ENCODE measurements at regions not wholly inside any gene's neighbourhood (a gene's known extent, or its start where the extent isn't known, plus 50 kb on each side); places are given as distances from the start of the nearest gene placed in this dataset.

- ATAC-seq (ENCODE audit: insufficient read depth, low read depth) (peak; percentile 91), DNase-seq (peak; percentile 69)
- no peaks in the 10 kb centered on the region for H3K27me3 ChIP-seq (ENCODE audit: insufficient read depth, low read length, poor library complexity)
- H3K4me2 ChIP-seq (ENCODE audit: insufficient read depth, low read length), result no peak overlapping the region
- H3K4me1 ChIP-seq (ENCODE audit: insufficient read depth, low read length), result peaks cover 20% of the 10 kb centered on the region
- H4K20me1 ChIP-seq (ENCODE audit: insufficient read depth, low read length), result peaks cover 11% of the 10 kb centered on the region
- no peaks in the 10 kb centered on the region for H3K79me2 ChIP-seq (ENCODE audit: insufficient read depth, low read length)
- no peak overlapping the region for H3K9ac ChIP-seq (ENCODE audit: low read depth, low read length)
- H3K36me3 ChIP-seq (ENCODE audit: insufficient read depth, low read length), result no peaks in the 10 kb centered on the region
- no peak overlapping the region for H3K27ac ChIP-seq (ENCODE audit: low read length)
- H2AFZ ChIP-seq (ENCODE audit: low read depth, low read length), result no peak overlapping the region
- no peak for TF ChIP-seq EZH2 (IDR thresholded peaks at IDR 0.05; ENCODE audit: borderline replicate concordance, low read depth, low read length, severe bottlenecking)
- TF ChIP-seq CTCF (IDR thresholded peaks at IDR 0.05; ENCODE audit: borderline replicate concordance, extremely low read depth, low read length, poor library complexity, severe bottlenecking), result no peak
- H3K9me3 ChIP-seq (ENCODE audit: insufficient read depth, low read length, severe bottlenecking), result no peaks in the 10 kb centered on the region
- no peak overlapping the region for H3K4me3 ChIP-seq (ENCODE audit: low read depth in 1 of 2, low read length in 2 of 2)
Measured at GRCh38 chr11:70590356-70590991, 192.1 kb downstream of the CTTN start.

- H3K9ac ChIP-seq (ENCODE audit: low read depth, low read length), result no peak overlapping the region
- H3K4me3 ChIP-seq (ENCODE audit: low read depth in 1 of 2, low read length in 2 of 2), result no peak overlapping the region
- H3K36me3 ChIP-seq (ENCODE audit: insufficient read depth, low read length), result no peaks in the 10 kb centered on the region
- TF ChIP-seq CTCF (IDR thresholded peaks at IDR 0.05; ENCODE audit: borderline replicate concordance, extremely low read depth, low read length, poor library complexity, severe bottlenecking), result no peak
- no peak for TF ChIP-seq EZH2 (IDR thresholded peaks at IDR 0.05; ENCODE audit: borderline replicate concordance, low read depth, low read length, severe bottlenecking)
- no peak overlapping the region for H2AFZ ChIP-seq (ENCODE audit: low read depth, low read length)
- H3K79me2 ChIP-seq (ENCODE audit: insufficient read depth, low read length), result no peaks in the 10 kb centered on the region
- DNase-seq (no peak), ATAC-seq (ENCODE audit: insufficient read depth, low read depth) (no peak)
- H3K4me2 ChIP-seq (ENCODE audit: insufficient read depth, low read length), result no peak overlapping the region
- H3K27ac ChIP-seq (ENCODE audit: low read length), result no peak overlapping the region
- H3K27me3 ChIP-seq (ENCODE audit: insufficient read depth, low read length, poor library complexity), result peaks cover under 1% of the 10 kb centered on the region
- peaks cover 20% of the 10 kb centered on the region for H3K4me1 ChIP-seq (ENCODE audit: insufficient read depth, low read length)
- peaks cover 11% of the 10 kb centered on the region for H4K20me1 ChIP-seq (ENCODE audit: insufficient read depth, low read length)
- H3K9me3 ChIP-seq (ENCODE audit: insufficient read depth, low read length, severe bottlenecking), result no peaks in the 10 kb centered on the region
Measured at GRCh38 chr11:70592641-70593165, 194.4 kb downstream of the CTTN start.

GRCh38 chr11:70593446-70593983 lies 195.2 kb downstream of the CTTN start:
- Histone ChIP-seq H3K4me1 (ENCODE audit: insufficient read depth, low read length) (peaks cover 20% of the 10 kb centered on the region), H3K4me3 (ENCODE audit: low read depth in 1 of 2, low read length in 2 of 2) (no peak overlapping the region), H3K9me3 (ENCODE audit: insufficient read depth, low read length, severe bottlenecking) (no peaks in the 10 kb centered on the region), H3K36me3 (ENCODE audit: insufficient read depth, low read length) (no peaks in the 10 kb centered on the region), H4K20me1 (ENCODE audit: insufficient read depth, low read length) (peaks cover 11% of the 10 kb centered on the region), H2AFZ (ENCODE audit: low read depth, low read length) (no peak overlapping the region), H3K27ac (ENCODE audit: low read length) (no peak overlapping the region), H3K4me2 (ENCODE audit: insufficient read depth, low read length) (no peak overlapping the region), H3K27me3 (ENCODE audit: insufficient read depth, low read length, poor library complexity) (peaks cover 4% of the 10 kb centered on the region), H3K9ac (ENCODE audit: low read depth, low read length) (no peak overlapping the region), H3K79me2 (ENCODE audit: insufficient read depth, low read length) (no peaks in the 10 kb centered on the region)
- ATAC-seq (ENCODE audit: insufficient read depth, low read depth) (no peak), DNase-seq (no peak)
- TF ChIP-seq CTCF (IDR thresholded peaks at IDR 0.05; ENCODE audit: borderline replicate concordance, extremely low read depth, low read length, poor library complexity, severe bottlenecking) (no peak), EZH2 (IDR thresholded peaks at IDR 0.05; ENCODE audit: borderline replicate concordance, low read depth, low read length, severe bottlenecking) (no peak)
